Stimulated activated CD4-positive, alpha-beta T cell treated with anti-CD3 and anti-CD28 coated beads, Interleukin-2, amount 100 ng/mL, for 24 hours (primary cell): ENCODE measurements at regions not wholly inside any gene's neighbourhood (a gene's known extent, or its start where the extent isn't known, plus 50 kb on each side); places are given as distances from the start of the nearest gene placed in this dataset.
"Not testable (repeated sequence)": the region's sequence is repeated elsewhere in the genome, so short reads cannot be mapped to it uniquely, and the experiment has no call there.

ENCODE experiments used
- DNase-seq, 2 donors: peaks; one replicate each; pipeline ENCODE4 v3.0.0-alpha.2; 2020

DNA sequence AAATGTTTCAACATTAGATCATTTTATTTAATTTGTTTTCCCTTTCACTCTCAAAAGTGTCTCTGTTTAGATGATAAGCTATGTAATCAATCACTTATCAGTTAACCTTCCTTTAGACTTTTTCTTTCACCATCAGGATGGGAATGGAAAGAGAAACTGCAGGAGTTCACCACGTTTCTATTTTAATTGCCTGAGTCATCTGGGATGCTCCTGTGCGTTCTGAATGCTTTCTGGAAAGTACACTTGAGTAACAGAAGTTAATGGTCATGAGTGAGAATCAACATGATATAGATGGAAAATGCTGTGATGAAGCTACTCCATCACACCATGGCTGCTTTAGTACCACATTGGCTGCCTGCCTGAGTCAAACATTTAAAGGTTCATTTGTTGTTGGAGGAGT is 783.3 kb upstream of the CDH9 start:
- DNase-seq = no peak

DNA sequence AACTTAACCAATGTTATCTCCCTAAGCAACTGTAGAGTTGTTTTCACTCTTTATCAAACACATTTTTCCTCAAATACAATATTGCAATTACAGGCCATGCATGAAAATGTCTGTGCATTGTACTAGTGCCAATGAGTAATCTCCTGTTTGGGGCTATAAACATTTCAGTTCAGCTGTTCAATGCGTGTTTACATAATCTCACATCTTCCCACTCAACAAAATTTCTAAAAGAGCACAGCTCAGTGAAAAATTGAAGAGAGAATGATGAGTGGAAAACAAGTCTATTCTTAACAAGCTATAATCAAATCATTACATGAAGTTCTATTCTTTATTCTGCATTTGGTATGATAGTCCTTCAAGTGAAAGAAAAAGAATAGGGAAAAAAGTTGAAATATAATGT is 780.5 kb upstream of the CDH9 start:
- no peak for DNase-seq

DNA sequence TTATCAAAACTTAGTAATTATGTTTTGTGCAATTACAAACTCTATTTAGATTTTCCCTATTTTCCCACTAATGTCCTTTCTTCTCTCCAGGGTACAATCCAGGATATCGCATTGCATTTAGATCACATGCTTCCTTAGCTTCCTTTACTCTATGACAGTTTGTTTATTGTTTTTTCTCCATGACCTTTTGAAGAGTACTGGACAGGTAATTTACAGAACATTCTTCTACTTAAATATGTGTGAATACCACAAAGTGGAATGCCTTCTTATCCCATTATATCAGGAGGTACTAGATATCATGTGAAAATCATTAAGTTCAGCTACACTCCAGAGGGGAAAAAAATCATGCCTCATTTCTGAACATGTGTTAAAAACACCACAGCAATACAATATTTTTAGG is 776.6 kb upstream of the CDH9 start:
- no peak for DNase-seq

DNA sequence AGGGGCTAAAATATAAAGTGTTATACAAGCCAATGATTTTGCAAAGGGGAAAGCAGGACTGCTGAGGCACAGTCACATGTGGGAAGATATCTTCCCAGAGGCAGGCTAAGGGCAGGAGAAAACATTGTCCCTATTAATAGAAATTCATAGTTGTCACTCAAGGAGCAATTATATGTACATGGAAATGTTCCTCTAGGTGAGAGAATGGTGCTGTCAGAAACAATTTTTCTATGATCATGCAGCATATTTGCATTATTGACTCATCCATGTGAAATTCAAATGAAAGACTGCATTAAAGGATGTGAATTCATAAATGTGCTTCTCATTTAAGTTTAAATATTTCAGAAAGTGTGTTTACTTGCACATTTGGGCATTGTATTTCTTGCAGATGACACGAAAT is 775.9 kb upstream of the CDH9 start:
- DNase-seq = no peak

DNA sequence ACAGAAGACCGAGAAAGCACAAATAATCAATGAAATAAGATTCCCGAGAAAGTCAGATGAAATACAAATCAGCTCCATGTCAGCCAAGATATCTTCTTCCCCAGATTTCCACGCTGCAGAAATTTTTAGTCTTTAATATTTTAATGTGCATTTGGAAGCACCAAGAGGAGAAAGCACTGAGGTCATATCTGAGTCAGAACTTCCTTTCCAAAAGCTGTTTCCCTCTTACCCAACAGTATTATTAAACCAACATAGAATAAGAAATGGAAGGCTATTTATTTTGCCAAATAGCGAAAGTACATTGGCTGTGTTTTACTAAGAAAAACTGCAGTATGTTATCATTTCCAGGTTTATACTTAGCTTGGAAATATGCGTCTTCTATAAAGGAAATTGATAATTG is 772.1 kb upstream of the CDH9 start:
- DNase-seq = no peak

DNA sequence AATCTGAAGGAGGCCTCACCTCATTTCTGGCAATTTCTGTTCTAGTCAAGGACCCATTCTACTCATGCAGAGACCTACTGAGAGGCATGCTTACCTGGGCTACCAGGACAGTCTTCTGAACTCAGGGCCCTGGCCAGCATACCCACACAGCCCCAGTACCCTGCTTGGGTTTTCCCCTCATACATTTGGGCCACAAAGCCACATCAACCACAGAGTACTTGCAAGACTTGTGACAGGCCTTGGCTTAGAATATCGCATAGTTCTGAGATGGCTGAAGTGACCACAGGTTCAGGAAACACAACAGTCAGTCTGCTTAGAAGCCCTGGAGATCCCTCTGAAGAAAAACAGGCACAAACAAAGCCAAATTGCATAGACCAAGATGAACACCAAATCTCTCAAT is 758.8 kb upstream of the CDH9 start:
- DNase-seq = no peak

DNA sequence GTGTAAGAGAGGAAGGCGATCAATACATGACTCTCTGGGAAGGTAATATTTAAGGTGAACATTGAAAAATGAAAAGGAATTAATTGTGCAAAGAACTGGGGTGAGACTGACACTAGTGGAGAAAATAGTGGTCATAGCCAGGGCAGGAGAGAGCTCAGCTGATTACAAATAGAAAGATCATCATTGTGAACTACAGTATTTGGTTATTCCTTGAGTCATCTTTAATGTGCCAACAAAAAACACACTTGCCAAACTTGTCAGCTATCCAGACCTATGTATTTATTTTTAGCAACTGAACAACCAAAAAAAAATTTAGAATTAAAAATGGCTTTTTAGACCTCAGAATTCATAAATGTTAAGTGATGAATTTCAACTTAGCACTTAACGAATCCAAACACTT is 749.8 kb upstream of the CDH9 start:
- DNase-seq = no peak

DNA sequence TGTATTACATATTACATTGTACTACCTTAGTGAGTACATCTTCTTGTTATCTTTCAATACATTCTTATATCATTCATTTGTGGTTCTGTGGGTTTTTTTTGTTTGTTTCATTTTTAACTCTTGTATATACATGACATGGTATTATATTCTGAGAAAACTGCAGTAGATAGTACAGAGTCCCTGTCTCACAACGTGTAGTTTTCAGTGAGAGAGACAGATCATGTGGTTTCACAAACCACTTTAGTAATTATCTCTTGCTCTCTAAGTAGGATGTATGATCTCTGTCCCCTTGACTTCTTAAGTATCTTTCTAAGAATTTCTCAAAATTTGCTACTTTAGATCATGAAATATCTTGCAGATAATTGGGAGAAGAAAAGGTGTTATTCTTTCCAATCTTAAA is 745.9 kb upstream of the CDH9 start:
- DNase-seq = no peak

DNA sequence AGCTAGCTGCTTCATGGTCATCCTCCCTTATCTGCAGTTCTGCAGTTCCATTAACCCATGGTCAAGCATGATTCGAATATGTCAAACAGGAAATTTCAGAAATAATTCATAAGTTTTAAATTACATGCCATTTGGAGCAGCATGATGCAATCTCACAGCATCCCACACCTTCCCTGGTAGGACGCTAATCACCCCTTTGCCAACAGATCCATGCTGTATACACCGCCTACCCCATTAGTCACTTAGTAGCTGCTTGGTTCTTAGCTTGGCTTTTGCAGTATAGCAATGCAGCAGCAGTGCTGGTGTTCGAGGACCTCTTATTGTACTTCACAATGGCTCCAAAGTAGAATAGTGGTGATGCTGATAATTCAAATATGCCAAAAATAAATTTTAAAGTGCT is 739.7 kb upstream of the CDH9 start:
- no peak for DNase-seq

DNA sequence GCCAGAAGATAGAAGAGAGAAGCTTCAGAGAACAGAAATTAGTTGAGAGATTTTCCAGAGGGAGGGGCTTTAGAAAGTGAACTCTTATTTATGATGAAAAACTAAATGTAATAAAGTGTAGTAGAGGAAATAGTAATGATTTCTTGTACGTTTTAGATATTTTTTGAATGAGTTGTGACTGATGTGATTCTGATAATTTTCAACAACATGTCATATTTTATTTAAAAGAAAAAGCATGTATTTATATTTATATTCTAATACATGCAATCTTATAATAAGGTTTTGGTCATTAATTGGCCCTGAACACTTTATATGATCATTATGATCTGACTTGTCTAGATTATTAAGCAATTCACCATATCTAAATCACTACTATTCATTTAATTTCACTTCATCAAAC is 735.2 kb upstream of the CDH9 start:
- DNase-seq = no peak

DNA sequence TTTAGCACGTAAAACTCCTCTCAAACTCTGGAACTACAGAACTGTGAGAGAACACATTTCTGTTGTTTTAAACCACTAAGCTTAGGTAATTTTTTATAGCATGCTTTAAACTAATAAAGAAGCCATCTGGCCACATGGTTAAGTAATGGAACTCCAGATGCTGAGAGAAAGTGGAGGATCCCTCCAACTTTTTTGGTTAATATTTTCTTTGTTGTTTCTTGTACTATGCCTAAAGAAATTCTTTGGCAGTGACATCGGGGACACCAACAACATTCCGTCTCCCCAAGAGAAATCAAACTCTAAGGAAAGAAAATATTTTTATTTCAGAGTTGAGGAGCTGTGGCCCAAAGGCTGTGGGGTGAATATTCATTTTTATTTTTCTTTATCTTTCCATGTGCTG is 734.8 kb upstream of the CDH9 start:
- no peak for DNase-seq

DNA sequence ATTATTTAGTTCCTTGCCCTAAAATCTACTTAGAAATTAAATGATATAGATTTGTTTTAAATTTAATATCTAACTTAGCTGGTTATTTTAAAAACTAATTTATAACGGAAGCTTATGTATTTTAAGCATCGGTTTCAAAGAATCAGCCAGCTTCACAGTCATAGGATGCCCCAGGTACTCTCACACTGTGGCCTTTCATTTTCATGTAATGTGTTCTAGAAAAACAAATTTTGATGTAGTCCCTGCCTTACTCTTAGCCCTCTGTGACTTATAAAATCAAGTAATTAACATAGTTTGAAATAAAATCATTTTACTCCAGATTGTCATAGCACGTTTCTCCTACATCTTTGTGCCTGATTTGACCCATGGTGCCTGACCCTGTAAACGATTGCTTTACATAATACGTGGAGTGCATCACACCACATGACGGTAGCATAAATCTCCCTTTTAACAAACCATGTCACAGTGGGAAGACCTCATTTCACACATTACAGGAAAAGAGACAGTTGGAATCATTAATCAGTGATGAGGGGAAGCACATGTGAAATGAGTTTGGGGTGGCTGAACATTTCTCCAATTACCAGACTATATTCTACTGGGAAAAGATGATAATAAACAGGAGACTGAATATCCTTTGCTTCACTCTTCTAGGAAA is 731.5 kb upstream of the CDH9 start:
- no peak for DNase-seq

DNA sequence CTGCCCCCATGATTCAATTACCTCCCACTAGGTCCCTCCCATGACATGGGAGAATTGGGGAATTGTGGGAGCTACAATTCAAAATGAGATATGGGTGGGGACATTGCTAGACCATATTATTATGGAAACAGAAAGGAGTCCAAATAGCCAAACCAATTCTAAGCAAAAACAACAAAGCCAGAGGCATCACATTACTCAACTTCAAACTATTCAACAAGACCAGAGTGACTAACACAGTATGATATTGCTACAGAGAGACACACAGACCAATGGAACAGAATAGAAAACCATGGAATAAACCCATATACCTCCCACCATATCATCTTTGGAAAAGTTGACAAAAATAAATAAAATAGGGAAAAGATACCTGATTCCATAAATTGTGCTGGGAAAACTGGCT is 710.5 kb upstream of the CDH9 start:
- no peak for DNase-seq

DNA sequence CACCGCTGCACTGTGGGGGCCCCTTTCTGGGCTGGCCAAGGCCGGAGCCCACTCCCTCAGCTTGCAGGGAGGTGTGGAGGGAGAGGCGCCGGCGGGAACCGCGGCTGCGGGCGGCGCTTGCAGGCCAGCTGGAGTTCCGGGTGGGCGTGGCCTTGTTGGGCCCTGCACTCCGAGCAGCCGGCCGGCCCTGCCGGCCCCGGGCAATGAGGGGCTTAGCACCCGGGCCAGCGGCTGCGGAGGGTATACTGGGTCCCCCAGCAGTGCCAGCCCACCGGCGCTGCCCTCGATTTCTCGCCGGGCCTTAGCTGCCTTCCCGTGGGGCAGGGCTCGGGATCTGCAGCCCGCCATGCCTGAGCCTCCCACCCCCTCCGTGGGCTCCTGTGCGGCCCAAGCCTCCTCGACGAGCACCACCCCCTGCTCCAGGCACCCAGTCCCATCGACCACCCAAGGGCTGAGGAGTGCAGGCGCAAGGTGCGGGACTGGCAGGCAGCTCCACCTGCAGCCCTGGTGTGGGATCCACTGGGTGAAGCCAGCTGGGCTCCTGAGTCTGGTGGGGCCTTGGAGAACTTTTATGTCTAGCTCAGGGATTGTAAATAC is 705.1 kb upstream of the CDH9 start:
- DNase-seq = not testable (repeated sequence)

DNA sequence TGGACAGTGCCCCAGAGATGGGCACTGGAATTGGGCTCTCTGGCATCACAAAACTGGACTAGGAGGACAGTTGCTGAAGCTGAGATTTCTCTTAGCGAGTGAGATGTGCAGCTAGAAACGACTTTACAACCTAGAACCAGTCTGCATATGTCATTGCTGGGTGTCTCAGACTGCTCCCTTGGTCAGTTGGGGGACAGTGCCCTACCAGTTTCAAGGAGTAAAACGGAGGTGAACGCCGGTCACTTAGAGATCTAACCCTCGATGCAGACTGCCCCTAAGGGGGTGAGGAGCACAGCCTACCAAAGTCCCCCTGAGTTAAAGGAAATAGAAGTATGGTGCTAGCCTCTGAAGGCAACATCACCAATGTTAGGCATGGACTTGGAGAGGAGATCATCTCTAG is 704.4 kb upstream of the CDH9 start:
- DNase-seq = no peak

DNA sequence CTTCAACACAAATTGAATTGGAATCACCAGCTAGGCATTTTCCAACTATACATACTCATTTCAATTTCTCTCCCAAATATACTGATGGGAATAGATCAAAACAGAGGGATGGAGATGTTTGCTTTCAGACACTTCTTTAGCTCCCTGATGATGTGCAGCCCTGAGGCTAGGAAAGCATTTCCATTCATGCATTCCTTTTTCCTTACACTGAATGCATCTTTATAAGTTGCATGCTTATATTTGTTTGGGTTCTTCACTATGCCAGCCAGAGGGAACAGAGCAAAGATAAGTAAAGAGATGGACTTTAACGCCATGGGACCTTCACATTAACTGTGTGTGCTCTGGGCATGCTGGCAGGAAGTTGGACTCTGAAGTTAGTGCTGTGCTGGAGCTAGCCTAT is 696.5 kb upstream of the CDH9 start:
- DNase-seq = no peak

DNA sequence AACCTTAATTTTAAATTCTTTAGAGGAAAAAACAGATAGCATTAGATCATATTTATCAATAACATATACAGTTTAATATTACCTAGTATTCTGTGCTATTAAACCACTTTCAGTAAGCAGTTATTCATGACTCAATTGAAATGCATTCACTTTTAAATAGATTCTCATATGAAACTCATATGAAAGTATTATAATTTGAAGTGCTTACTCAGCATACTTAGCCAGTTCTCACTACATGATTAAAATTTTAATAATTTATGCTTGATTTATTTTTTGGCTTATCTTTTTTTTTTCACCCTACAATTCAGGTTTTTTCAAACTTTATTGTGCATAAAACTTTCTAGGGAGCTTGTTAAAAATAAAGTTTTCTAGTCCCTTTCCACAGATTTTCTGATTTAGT is 694.9 kb upstream of the CDH9 start:
- DNase-seq = no peak

DNA sequence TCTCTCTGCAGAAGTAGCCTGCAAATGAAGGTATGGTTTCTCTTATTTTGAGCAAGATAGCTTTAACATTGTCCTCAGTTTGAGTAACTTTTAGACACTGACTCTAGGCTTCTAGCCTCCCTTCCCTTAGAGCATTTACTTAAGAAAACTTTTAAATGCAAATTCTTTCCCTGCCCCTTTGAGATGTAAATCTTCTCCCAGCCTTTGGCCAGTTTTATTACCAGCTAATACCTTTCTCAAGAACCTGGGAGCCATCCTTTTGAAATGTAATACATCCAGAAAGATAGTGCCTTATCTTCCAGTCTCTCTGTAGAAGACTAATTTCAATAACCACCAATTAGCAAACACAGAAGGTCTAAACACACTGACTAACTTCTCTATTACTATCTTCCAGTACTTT is 688.9 kb upstream of the CDH9 start:
- no peak for DNase-seq

DNA sequence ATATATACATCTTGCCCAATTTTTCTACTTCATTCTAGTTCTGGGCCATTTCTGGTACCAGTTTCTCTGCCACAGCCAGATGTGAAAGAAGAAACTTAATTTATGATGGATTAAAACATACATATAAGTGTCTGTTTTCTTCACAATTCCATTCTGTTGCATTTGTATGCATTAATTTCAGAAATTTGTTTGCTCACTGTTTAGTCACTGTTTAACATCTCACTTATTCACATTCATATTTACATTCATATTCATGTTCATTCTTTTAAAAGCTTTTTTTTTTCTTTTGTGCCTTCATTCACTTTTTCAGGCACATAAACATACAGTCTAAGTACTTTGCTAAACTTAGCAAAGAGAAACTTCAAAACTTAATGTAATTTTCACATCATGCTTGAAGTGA is 684.0 kb upstream of the CDH9 start:
- no peak for DNase-seq

DNA sequence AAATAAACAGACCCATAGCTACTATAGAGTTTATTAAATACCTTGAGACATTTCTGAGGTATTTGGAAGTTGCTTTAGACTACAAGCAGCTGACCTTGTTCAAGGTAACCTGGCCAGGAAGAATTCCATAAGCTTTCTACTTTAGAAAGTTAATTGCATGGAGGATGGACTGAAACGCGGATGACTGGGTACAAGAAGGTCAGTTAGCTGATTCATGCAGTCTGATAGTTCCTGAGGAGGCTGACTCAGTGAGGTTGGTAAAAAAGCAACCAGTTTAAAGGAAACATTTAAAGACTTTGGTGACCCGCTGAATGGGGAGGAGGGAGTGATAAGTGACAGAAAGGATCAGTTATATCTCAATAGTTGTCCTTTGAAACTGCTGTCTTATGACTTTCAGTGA is 670.1 kb upstream of the CDH9 start:
- no peak for DNase-seq

DNA sequence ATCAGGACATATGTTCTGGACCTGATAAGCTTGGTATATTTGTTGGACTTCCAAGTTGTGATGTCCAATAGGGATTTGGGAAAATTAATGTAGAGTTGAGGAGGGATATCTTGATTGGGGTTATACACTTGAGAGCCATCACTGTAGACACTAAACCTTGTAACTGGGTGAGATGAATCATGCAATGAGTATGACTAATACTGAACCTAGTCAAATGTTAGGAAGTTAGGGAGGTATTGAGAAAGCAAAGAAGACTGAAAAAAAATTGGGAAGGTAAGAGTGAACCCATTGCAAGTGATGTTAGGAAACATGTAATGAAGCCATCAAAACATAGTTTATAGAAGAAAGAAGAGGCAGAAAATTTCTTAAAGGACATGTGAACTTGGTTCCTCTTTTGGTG is 668.4 kb upstream of the CDH9 start:
- no peak for DNase-seq

DNA sequence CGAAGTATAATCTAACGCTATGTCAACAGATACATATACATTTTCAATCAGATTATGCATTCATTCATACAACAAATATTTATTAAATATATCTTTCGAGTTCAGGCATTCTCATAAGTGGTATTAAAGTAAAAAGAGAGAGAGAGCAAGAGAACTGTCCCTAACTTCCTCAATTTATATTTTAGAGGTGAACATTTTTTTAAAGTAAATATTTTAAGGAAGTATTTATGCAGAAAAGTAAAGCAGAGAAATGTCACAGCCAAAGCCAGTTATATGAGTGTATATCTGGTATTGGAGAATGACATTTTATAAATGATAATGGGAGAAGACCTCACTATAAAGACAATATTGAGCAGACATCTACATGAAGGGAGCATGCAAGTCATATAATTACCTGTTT is 667.3 kb upstream of the CDH9 start:
- DNase-seq = no peak

DNA sequence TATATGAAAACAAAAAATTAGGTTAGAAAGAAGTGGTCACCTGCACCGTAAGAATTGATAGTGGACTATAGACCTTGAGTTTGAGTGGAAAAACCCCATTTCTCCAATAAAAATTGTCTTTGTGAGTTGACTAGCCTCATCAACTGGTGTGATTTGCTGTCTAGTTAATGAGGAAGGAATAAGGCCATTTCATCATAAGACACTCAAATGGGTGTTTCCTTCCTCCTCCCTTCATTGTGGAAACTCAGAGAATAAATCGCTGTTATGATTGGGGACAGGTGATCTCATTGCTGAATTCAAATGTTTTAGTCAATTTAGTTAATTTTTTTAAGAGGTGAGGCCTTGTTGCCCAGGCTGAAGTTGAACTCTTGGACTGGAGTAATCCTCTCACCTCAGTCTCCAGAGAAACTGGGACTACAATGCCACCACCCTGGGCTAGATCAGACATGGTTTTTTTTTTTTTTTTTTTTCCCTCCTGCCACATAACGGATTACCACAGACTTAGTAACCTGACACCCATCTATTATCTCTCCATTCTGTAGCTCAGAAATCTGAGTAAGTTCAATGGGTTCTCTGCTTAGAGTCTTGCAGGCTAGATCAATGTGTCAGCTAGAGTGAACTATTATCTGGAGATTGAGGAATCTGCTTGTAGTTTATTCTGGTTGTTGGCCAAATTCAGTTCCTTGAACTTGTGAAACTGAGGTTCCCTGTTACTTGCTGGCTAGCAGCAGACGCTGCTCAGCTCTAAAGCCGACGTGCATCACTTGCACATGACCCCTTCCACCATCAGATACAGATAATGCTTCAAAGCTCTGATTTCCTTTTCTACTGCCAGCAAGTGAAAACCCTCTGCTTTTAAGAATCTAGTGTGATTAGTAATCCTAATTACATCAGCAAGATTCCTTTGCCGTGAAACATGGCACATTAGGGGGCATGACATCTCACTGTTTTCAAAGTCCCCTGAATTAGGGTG is 663.8 kb upstream of the CDH9 start:
- DNase-seq = no peak

DNA sequence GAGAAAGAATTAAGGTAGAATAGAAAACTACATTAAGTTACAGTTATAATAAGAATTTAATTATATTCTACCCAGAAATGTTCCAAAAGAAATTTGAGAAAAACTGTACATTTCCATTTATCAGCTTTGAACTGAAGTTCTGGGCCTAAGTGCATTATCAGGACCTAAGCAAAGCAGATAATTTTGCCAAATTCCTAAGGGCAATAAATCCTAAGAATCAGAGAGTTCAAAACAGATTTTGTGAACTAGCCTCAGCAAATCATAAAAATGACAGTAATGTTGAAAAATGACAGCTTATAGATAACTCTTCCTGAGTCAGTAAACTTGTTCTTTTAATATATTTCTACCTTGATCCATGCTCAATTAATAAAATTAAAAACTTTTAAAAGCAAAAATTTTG is 662.1 kb upstream of the CDH9 start:
- no peak for DNase-seq
